ENCODE measurements at regions not wholly inside any gene's neighbourhood (a gene's known extent, or its start where the extent isn't known, plus 50 kb on each side); places are given as distances from the start of the nearest gene placed in this dataset.
"Not testable (repeated sequence)": the region's sequence is repeated elsewhere in the genome, so short reads cannot be mapped to it uniquely, and the experiment has no call there.

DNA sequence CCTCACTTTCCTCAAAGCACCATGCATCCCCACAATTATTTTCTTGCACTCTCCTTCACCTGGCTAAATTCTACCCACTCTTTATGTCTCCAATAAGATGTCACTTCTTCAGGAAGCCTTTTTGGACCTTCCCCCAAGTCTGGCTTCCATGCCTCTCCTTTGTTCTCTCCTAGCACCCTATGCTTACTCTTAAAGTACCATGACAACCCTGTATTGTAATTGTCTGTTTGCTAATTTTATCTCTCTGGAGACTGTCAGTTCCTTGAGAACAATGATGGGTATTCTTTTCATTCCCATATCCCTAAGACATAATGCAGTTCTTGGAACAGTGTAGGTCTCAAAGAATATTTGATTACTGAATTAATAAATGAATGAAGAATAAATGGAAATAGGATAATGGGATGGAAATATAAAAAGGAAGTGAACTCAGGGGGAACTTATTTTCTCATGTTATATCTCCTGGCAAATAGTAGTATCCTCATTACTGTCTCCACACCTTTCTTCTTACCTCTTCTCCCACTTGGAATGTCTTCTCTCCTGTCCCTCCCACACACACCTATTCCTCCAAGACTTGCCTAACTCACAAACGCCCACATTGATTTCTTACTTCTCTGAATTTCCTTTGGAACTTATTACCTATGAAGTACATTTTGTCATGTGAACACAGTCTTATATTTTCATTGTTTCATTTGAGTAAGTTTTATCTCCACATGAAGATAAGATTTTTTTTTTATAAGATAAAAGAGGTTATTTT, 499.1 kb downstream of the NFIB start:
- Mint-ChIP-seq H3K4me1 (no peaks in the 10 kb centered on the region), H3K27ac (no peak overlapping the region), H3K36me3 (ENCODE audit: low read depth) (no peaks in the 10 kb centered on the region), H3K27me3 (no peaks in the 10 kb centered on the region), H3K4me3 (no peak overlapping the region), H3K9me3 (peaks cover 16% of the 10 kb centered on the region)
- no peak for ATAC-seq (replicated peaks)

DNA sequence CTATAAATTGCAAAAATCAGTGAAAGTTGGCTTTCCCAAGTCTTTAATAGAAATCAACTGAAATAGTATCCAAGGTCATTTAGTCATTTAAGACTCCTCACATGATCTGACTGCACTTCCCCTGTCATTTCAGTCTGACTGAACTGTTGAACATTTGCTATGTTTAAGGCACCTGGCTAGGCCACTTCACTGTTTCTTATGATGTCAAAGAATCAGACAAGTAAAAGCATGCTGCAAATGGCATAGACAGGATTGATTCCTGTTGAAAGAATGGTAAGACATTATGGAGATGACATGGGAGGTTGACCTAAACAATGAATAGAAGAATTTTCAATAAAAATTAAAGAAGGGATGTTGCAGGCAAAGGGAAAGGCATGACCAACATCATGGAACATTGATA, 502.1 kb downstream of the NFIB start:
- Mint-ChIP-seq H3K4me3 (no peak overlapping the region), H3K27me3 (no peaks in the 10 kb centered on the region), H3K9me3 (peaks cover 25% of the 10 kb centered on the region), H3K27ac (no peak overlapping the region), H3K4me1 (no peaks in the 10 kb centered on the region), H3K36me3 (ENCODE audit: low read depth) (no peaks in the 10 kb centered on the region)
- no peak for ATAC-seq (replicated peaks)

DNA sequence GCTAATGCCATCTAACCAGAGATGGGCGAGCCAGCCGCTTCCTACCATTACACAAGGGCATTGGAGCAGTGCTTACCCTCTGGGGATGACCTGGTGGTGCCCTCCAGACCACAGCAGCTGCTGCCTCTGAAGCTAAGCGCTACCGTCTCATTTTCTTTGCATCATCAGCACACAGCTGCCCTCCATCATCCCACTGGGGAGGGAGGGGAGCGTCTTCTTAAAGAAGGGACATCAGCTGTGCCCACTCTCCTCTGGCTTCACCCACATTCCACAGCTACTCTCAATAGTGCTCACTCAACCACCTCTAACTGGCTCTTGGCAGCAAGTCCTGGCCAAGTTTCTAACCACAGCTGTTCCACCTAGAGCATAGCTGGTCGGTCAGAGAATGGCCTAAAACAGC, 503.4 kb downstream of the NFIB start:
- H3K27me3 Mint-ChIP-seq: no peaks in the 10 kb centered on the region
- no peaks in the 10 kb centered on the region for H3K4me1 Mint-ChIP-seq
- no peak overlapping the region for H3K4me3 Mint-ChIP-seq
- H3K27ac Mint-ChIP-seq: no peak overlapping the region
- H3K9me3 Mint-ChIP-seq: peaks cover 25% of the 10 kb centered on the region
- H3K36me3 Mint-ChIP-seq (ENCODE audit: low read depth): no peaks in the 10 kb centered on the region
- no peak for ATAC-seq (replicated peaks)

DNA sequence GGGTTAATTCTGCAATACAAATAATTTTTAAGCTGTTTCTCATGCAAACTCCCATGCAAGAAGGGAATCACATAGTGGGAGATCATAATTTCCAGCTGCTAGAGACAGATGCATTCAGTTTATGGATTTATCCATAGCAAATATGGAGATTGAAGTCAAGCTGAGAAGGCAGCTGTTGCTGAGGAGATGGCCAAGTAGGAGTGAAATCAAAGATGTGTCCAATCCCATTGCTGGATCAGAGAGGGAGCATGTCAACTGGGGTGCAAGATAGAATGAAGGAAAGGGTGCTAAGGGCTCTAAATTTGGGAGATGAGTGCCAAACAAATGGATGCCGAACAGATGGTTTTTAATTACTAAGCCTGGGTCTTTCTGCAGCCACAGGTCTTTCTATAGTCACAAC, 504.5 kb downstream of the NFIB start:
- no peaks in the 10 kb centered on the region for H3K4me1 Mint-ChIP-seq

DNA sequence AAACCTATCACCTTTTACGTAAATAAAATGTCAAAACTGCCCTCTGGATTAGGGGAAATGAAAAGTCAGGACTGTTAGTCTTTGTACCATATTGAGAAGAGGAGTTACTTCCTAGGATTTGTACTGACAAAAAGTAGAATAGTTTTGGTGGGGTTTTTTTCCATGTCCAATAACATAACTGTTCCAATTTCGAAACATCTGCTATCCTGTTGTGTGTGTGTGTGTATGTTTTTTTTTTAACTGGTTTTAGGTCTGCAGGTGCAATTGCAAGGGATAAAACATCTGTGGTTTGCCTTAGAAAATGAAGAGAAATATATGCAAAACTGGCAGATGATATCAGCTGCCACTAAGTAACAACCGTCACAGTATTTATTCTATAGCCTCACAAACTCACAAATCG, 506.8 kb downstream of the NFIB start:
- Mint-ChIP-seq H3K4me1 (no peaks in the 10 kb centered on the region), H3K27me3 (no peaks in the 10 kb centered on the region), H3K9me3 (peaks cover 20% of the 10 kb centered on the region), H3K27ac (no peak overlapping the region), H3K36me3 (ENCODE audit: low read depth) (no peaks in the 10 kb centered on the region), H3K4me3 (no peak overlapping the region)
- no peak for ATAC-seq (replicated peaks)

More for the DNA sequence above, 504.5 kb downstream of the NFIB start:
- Mint-ChIP-seq H3K27me3 (no peaks in the 10 kb centered on the region), H3K36me3 (ENCODE audit: low read depth) (no peaks in the 10 kb centered on the region), H3K27ac (no peak overlapping the region), H3K4me3 (no peak overlapping the region), H3K9me3 (peaks cover 21% of the 10 kb centered on the region)
- no peak for ATAC-seq (replicated peaks)

DNA sequence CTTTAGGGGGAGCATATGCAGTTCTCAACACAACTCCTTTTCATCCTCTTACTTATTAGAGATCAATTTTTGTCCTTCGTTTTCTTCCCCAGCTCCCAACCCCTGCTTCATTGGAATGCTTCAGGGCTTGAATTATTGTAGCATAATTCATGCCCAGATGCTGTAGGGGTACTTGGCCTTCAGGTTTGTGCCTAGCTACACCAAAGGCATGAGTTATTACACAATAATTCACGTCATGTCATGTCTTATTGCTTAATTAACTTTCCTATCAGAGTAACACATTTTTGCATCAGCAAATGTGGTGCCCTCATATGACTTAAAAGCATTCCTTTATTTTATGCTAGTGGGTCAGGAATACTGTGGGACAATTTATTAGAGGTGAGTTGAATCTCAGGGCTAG, 507.2 kb downstream of the NFIB start:
- Mint-ChIP-seq H3K27ac (no peak overlapping the region), H3K27me3 (no peaks in the 10 kb centered on the region), H3K9me3 (peaks cover 17% of the 10 kb centered on the region), H3K4me1 (no peaks in the 10 kb centered on the region), H3K4me3 (no peak overlapping the region), H3K36me3 (ENCODE audit: low read depth) (no peaks in the 10 kb centered on the region)
- ATAC-seq (replicated peaks): no peak

DNA sequence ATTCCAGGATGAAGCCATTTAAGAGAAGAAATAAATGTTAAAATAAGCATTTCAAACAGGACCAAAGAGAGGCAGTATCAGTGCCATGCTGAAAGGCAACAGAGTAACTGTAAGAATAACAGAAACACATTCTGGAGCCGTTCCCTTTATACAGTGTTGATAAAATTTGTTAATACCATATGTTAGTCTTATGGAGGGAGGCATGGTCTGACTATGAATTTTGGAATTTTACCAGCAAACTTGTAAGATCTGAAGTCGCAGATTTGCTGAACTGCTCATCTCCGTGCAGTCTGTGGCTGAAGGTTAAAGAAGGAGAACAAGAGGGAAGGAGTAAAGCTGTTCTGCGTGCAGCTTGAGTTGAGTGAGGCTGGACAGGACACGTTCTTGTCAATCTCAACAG, 508.4 kb downstream of the NFIB start:
- peaks cover 13% of the 10 kb centered on the region for H3K9me3 Mint-ChIP-seq
- no peak overlapping the region for H3K27ac Mint-ChIP-seq
- H3K27me3 Mint-ChIP-seq: no peaks in the 10 kb centered on the region
- H3K4me1 Mint-ChIP-seq: no peaks in the 10 kb centered on the region
- no peak overlapping the region for H3K4me3 Mint-ChIP-seq
- no peaks in the 10 kb centered on the region for H3K36me3 Mint-ChIP-seq (ENCODE audit: low read depth)
- no peak for ATAC-seq (replicated peaks)

GRCh38 chr9:13804532-13804931, 509.4 kb downstream of the NFIB start:
- H3K4me3 Mint-ChIP-seq: no peak overlapping the region
- H3K4me1 Mint-ChIP-seq: no peaks in the 10 kb centered on the region
- no peak overlapping the region for H3K27ac Mint-ChIP-seq
- no peaks in the 10 kb centered on the region for H3K36me3 Mint-ChIP-seq (ENCODE audit: low read depth)
- H3K27me3 Mint-ChIP-seq: no peaks in the 10 kb centered on the region
- peaks cover 12% of the 10 kb centered on the region for H3K9me3 Mint-ChIP-seq
- no peak for ATAC-seq (replicated peaks)

DNA sequence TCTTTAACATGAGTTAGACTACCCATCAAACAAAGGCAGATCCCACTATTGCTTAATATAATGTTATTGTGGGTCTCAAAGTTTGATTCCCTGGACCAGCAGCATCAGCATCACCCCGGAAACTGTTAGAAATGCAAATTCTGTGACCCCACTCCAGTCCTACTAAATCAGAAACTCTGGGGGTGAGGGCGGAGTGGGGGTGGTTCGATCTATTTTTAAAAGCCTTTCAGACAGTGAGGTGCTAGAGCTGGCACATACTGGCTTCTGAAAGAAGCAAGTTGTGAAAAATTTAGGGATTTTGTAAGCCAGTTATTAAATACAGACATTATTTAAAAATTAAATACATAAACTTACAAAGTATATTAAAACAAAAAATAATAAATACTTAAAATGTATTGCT, 513.2 kb downstream of the NFIB start:
- ATAC-seq (replicated peaks): no peak
- H3K27me3 Mint-ChIP-seq: no peaks in the 10 kb centered on the region
- peaks cover 8% of the 10 kb centered on the region for H3K9me3 Mint-ChIP-seq

GRCh38 chr9:13797701-13798100, 516.2 kb downstream of the NFIB start:
- not testable (repeated sequence) for H3K4me1 Mint-ChIP-seq; H3K36me3 Mint-ChIP-seq (ENCODE audit: low read depth); H3K4me3 Mint-ChIP-seq; H3K27ac Mint-ChIP-seq; ATAC-seq (replicated peaks); H3K27me3 Mint-ChIP-seq
- peaks cover 13% of the 10 kb centered on the region for H3K9me3 Mint-ChIP-seq

More for the DNA sequence above, 513.2 kb downstream of the NFIB start:
- Mint-ChIP-seq H3K4me3 (no peak overlapping the region), H3K36me3 (ENCODE audit: low read depth) (no peaks in the 10 kb centered on the region), H3K27ac (no peak overlapping the region), H3K4me1 (no peaks in the 10 kb centered on the region)

DNA sequence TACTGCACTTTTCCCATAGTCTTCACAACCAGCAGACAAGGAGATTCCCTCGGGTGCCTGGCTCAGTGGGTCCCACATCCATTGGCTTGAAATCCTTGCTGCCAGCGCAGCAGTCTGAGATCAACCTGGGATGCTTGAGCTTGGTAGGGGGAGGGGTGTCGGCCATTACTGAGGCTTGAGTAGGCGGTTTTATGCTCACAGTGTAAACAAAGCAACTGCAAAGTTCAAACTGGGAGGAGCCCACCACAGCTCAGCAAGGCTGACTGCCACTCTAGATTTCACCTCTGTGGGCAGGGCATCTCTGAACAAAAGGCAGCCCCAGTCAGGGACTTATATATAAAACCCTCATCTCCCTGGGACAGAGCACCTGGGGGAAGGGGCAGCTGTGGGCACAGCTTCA, 512.3 kb upstream of the MPDZ start:
- Mint-ChIP-seq H3K4me3 (no peak overlapping the region), H3K4me1 (no peaks in the 10 kb centered on the region), H3K9me3 (peaks cover 9% of the 10 kb centered on the region), H3K27ac (no peak overlapping the region), H3K27me3 (no peaks in the 10 kb centered on the region), H3K36me3 (ENCODE audit: low read depth) (no peaks in the 10 kb centered on the region)
- ATAC-seq (replicated peaks): no peak

- no peaks in the 10 kb centered on the region for H3K4me1 Mint-ChIP-seq
- H3K9me3 Mint-ChIP-seq: peaks cover 4% of the 10 kb centered on the region
- no peak overlapping the region for H3K27ac Mint-ChIP-seq
- no peaks in the 10 kb centered on the region for H3K27me3 Mint-ChIP-seq
- H3K36me3 Mint-ChIP-seq (ENCODE audit: low read depth): no peaks in the 10 kb centered on the region
- H3K4me3 Mint-ChIP-seq: no peak overlapping the region
- no peak for ATAC-seq (replicated peaks)
Measured at GRCh38 chr9:13790055-13790454, 510.6 kb upstream of the MPDZ start.

DNA sequence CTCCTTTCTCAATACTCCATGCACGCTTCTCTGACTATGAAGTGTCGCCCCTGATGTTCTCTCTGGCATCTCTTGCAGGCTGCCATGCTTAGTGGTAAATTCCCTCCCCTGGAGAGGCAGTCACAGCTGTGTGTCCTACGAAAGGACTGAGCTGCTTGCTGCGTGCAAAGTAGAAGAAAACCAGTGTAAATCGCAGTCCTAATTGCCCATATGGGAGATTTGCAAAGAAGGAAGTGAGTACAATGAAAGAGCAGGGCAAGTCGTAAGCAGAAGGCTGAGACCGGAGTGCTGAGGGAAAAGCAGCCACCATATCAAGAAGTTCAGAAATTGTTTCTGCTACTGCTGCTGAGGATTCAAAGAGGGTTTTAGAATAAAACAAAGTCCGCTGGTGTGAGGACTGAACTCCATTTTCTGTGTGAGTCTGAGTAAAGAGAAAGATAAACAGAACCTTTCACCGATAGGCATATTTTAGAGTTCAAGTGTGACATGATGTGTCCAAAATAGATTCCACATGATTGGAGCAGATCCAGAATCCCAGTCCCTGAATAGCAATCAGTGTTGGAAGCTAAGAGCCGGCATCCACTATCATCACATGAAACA, 507.8 kb upstream of the MPDZ start:
- H3K4me3 Mint-ChIP-seq: no peak overlapping the region
- no peaks in the 10 kb centered on the region for H3K27me3 Mint-ChIP-seq
- no peaks in the 10 kb centered on the region for H3K9me3 Mint-ChIP-seq
- ATAC-seq (replicated peaks): no peak
- H3K27ac Mint-ChIP-seq: no peak overlapping the region
- no peaks in the 10 kb centered on the region for H3K4me1 Mint-ChIP-seq
- H3K36me3 Mint-ChIP-seq (ENCODE audit: low read depth): no peaks in the 10 kb centered on the region

GRCh38 chr9:13786711-13787110, 507.2 kb upstream of the MPDZ start:
- no peaks in the 10 kb centered on the region for H3K9me3 Mint-ChIP-seq
- no peaks in the 10 kb centered on the region for H3K27me3 Mint-ChIP-seq
- H3K4me1 Mint-ChIP-seq: no peaks in the 10 kb centered on the region
- no peak overlapping the region for H3K27ac Mint-ChIP-seq
- ATAC-seq (replicated peaks): no peak
- H3K4me3 Mint-ChIP-seq: no peak overlapping the region
- H3K36me3 Mint-ChIP-seq (ENCODE audit: low read depth): no peaks in the 10 kb centered on the region

GRCh38 chr9:13786131-13786530, 506.6 kb upstream of the MPDZ start:
- H3K4me1 Mint-ChIP-seq: no peaks in the 10 kb centered on the region
- H3K4me3 Mint-ChIP-seq: no peak overlapping the region
- no peak for ATAC-seq (replicated peaks)
- no peaks in the 10 kb centered on the region for H3K36me3 Mint-ChIP-seq (ENCODE audit: low read depth)
- H3K27me3 Mint-ChIP-seq: no peaks in the 10 kb centered on the region
- no peak overlapping the region for H3K27ac Mint-ChIP-seq
- H3K9me3 Mint-ChIP-seq: peaks cover 2% of the 10 kb centered on the region

Measured in activated T-helper 17 cell treated with anti-CD3 and anti-CD28 coated beads, Interleukin-2, amount 50 U/mL, for 72 hours (primary cell).